ENCODE measurements at regions not wholly inside any gene's neighbourhood (a gene's known extent, or its start where the extent isn't known, plus 50 kb on each side); places are given as distances from the start of the nearest gene placed in this dataset.

DNA sequence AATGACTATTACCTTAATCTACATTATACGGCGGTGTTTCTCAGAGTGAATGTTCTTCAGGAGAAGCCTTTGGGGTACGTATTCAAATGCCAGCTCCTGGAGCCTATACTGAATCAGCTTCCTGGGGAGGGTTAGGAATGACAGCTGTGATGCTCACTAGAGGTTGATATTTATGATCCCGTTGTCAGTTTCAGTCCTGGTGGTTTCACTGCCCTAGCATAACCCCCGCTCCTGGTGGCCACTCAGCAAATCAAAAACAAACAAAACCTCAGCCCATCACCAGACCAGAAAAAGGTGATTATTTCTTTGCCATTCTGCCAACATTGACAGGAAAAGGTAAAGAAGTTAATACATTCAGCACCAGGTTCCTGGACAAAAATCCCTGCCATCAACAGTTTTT is 136.5 kb upstream of the CRY1 start:
- no peak for FAIRE-seq
- no peak for DNase-seq (ENCODE audit: low read depth, low spot score)
- no peaks in the 10 kb centered on the region for H3K36me3 ChIP-seq (ENCODE audit: control insufficient read depth in 2 of 2, extremely low read depth in 1 of 2, insufficient read depth in 2 of 2, low read length in 2 of 2)
- H3K9me3 ChIP-seq (replicated peaks; ENCODE audit: control insufficient read depth, insufficient read depth, low read length), result no peaks in the 10 kb centered on the region
- no peaks in the 10 kb centered on the region for H3K27me3 ChIP-seq (ENCODE audit: control insufficient read depth in 2 of 2, insufficient read depth in 2 of 2, low read length in 2 of 2)
- no peaks in the 10 kb centered on the region for H3K4me1 ChIP-seq (ENCODE audit: control insufficient read depth, extremely low read depth, insufficient read depth, low read length)
- ChIA-PET POLR2A (no interaction called here), CTCF (no interaction called here)
- H2AFZ ChIP-seq (ENCODE audit: low read depth, low read length), result no peak overlapping the region
- BruUV-seq (replicated peaks), result no TSS peak
- dilution Hi-C loops (cut with MboI; ENCODE audit: extremely low pct_ligation_motif_present, low sequenced_read_pairs), result no loop called here
- no peaks in the 10 kb centered on the region for H3K9me1 ChIP-seq (replicated peaks; ENCODE audit: control insufficient read depth, extremely low read depth, insufficient read depth, low read length)
- H4K20me1 ChIP-seq (replicated peaks; ENCODE audit: control insufficient read depth, extremely low read depth, insufficient read depth, low read length), result no peaks in the 10 kb centered on the region
- H3K27ac ChIP-seq (ENCODE audit: insufficient read depth, low read depth, low read length), result no peak overlapping the region
- H3K4me2 ChIP-seq (ENCODE audit: insufficient read depth, low read length), result no peak overlapping the region
- no peak for TF ChIP-seq EZH2 (IDR thresholded peaks at IDR 0.05; ENCODE audit: borderline replicate concordance, low read depth, low read length, severe bottlenecking)
- intact Hi-C loops (cut with micrococcal nuclease), result no loop called here
- no peaks in the 10 kb centered on the region for H3K79me2 ChIP-seq (ENCODE audit: control insufficient read depth, insufficient read depth, low read length)
- H3K4me3 ChIP-seq (replicated peaks in 1 of 3; ENCODE audit: insufficient read depth in 1 of 3, low read depth in 1 of 3, low read length in 3 of 3), result no peak overlapping the region
- no peak overlapping the region for H3K9ac ChIP-seq (replicated peaks; ENCODE audit: extremely low read depth, insufficient read depth, low read length)

DNA sequence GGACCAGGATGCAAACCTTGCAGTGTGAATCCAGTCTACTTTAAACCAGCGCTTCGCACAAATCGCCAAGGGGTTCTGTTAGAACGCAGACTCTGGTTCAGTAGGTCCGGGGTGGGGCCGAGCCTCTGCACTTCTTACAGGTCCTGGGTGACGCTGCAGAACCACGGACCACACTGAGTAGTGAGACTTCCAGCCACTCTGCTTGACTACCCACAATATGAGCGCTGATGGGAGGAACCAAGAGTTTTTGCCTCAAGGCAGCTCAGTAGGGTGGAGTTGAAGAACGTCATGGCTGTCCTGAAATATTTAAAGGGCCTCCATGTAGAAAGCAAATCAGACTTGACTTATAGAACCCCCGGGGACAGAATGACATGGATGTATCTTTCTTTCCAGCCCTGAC is 138.0 kb upstream of the CRY1 start:
- Histone ChIP-seq H3K9ac (replicated peaks; ENCODE audit: extremely low read depth, insufficient read depth, low read length) (no peak overlapping the region), H3K79me2 (ENCODE audit: control insufficient read depth, insufficient read depth, low read length) (no peaks in the 10 kb centered on the region), H3K4me3 (replicated peaks in 1 of 3; ENCODE audit: insufficient read depth in 1 of 3, low read depth in 1 of 3, low read length in 3 of 3) (no peak overlapping the region), H3K27me3 (ENCODE audit: control insufficient read depth in 2 of 2, insufficient read depth in 2 of 2, low read length in 2 of 2) (no peaks in the 10 kb centered on the region), H4K20me1 (replicated peaks; ENCODE audit: control insufficient read depth, extremely low read depth, insufficient read depth, low read length) (no peaks in the 10 kb centered on the region), H2AFZ (ENCODE audit: low read depth, low read length) (no peak overlapping the region), H3K4me1 (ENCODE audit: control insufficient read depth, extremely low read depth, insufficient read depth, low read length) (peaks cover 2% of the 10 kb centered on the region), H3K9me3 (replicated peaks; ENCODE audit: control insufficient read depth, insufficient read depth, low read length) (no peaks in the 10 kb centered on the region), H3K9me1 (replicated peaks; ENCODE audit: control insufficient read depth, extremely low read depth, insufficient read depth, low read length) (no peaks in the 10 kb centered on the region), H3K36me3 (ENCODE audit: control insufficient read depth in 2 of 2, extremely low read depth in 1 of 2, insufficient read depth in 2 of 2, low read length in 2 of 2) (no peaks in the 10 kb centered on the region), H3K4me2 (ENCODE audit: insufficient read depth, low read length) (no peak overlapping the region), H3K27ac (ENCODE audit: insufficient read depth, low read depth, low read length) (no peak overlapping the region)
- FAIRE-seq (no peak), DNase-seq (ENCODE audit: low read depth, low spot score) (no peak)
- CTCF ChIA-PET, result no interaction called here
- intact Hi-C loops (cut with micrococcal nuclease) (no loop called here), dilution Hi-C loops (cut with MboI; ENCODE audit: extremely low pct_ligation_motif_present, low sequenced_read_pairs) (no loop called here)
- no TSS peak for BruUV-seq (replicated peaks)
- POLR2A ChIA-PET, result no interaction called here
- no peak for TF ChIP-seq MYC (IDR thresholded peaks at IDR 0.05; ENCODE audit: low read depth, low read length)
- no peak for TF ChIP-seq POLR2A (IDR thresholded peaks at IDR 0.05; ENCODE audit: low read depth, low read length)
- no peak for TF ChIP-seq EZH2 (IDR thresholded peaks at IDR 0.05; ENCODE audit: borderline replicate concordance, low read depth, low read length, severe bottlenecking)
- no peak for TF ChIP-seq GATA2 (IDR thresholded peaks at IDR 0.05; ENCODE audit: insufficient read depth, insufficient read length, low read depth, low read length)
- TF ChIP-seq POLR2AphosphoS5 (IDR thresholded peaks at IDR 0.05; ENCODE audit: insufficient read depth, low read depth, low read length), result no peak
- no peak for TF ChIP-seq FOS (IDR thresholded peaks at IDR 0.05; ENCODE audit: borderline replicate concordance, insufficient read depth, low read length)
- no peak for TF ChIP-seq JUN (IDR thresholded peaks at IDR 0.05; ENCODE audit: borderline replicate concordance, insufficient read depth, insufficient read length, low read depth)
- TF ChIP-seq, protein P1, sequence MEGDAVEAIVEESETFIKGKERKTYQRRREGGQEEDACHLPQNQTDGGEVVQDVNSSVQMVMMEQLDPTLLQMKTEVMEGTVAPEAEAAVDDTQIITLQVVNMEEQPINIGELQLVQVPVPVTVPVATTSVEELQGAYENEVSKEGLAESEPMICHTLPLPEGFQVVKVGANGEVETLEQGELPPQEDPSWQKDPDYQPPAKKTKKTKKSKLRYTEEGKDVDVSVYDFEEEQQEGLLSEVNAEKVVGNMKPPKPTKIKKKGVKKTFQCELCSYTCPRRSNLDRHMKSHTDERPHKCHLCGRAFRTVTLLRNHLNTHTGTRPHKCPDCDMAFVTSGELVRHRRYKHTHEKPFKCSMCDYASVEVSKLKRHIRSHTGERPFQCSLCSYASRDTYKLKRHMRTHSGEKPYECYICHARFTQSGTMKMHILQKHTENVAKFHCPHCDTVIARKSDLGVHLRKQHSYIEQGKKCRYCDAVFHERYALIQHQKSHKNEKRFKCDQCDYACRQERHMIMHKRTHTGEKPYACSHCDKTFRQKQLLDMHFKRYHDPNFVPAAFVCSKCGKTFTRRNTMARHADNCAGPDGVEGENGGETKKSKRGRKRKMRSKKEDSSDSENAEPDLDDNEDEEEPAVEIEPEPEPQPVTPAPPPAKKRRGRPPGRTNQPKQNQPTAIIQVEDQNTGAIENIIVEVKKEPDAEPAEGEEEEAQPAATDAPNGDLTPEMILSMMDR (IDR thresholded peaks at IDR 0.05; ENCODE audit: extremely low read depth in 1 of 2, insufficient read depth in 1 of 2, low read depth in 1 of 2, low read length in 2 of 2), result no peak
- TF ChIP-seq, protein P2, sequence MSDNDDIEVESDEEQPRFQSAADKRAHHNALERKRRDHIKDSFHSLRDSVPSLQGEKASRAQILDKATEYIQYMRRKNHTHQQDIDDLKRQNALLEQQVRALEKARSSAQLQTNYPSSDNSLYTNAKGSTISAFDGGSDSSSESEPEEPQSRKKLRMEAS (IDR thresholded peaks at IDR 0.05; ENCODE audit: insufficient read depth, insufficient read length), result no peak
